Transverse colon (tissue), 4 donors: ENCODE measurements at regions not wholly inside any gene's neighbourhood (a gene's known extent, or its start where the extent isn't known, plus 50 kb on each side); places are given as distances from the start of the nearest gene placed in this dataset.

Experiments used
- DNase-seq: peaks from one replicate; pipeline ENCODE4 v3.0.0-alpha.2; 2019
- H3K27ac ChIP-seq, 4 donors: fragments of 200-600 bp; sonication (generic); 2 replicates each; pipeline ENCODE4 v1.5.1; 2016 to 2018; ENCODE audit warnings: inconsistent platforms in 4 of 4
- H3K27me3 ChIP-seq: fragments of 200-600 bp; sonication (generic); 2 replicates; pipeline ENCODE4 v1.5.1; 2017; ENCODE audit warnings: inconsistent platforms
- H3K36me3 ChIP-seq, 4 donors: fragments of 200-600 bp; sonication (generic); 2 replicates each; pipeline ENCODE4 v1.5.1; 2017 to 2019; ENCODE audit warnings: inconsistent platforms in 4 of 4
- H3K4me1 ChIP-seq, 4 donors: fragments of 200-600 bp; sonication (generic); 2 replicates each; pipeline ENCODE4 v1.5.1; 2017 to 2020; ENCODE audit warnings: inconsistent platforms in 4 of 4
- H3K4me3 ChIP-seq, 4 donors: fragments of 200-600 bp; sonication (generic); 1 replicate in 1 of 4; 2 replicates in 3 of 4; pipeline versions ENCODE4 v1.5.1 to v1.6.1; 2017 to 2019; ENCODE audit warnings: inconsistent platforms in 4 of 4
- H3K9me3 ChIP-seq, 2 donors: fragments of 200-600 bp; sonication (generic); 2 replicates each; pipeline ENCODE4 v1.5.1; 2017 to 2019; ENCODE audit warnings: inconsistent platforms in 2 of 2
- EP300 ChIP-seq: sonication (generic); formaldehyde crosslinking; IDR thresholded peaks from one replicate; pipeline ENCODE4 v1.6.1; 2017; ENCODE audit warnings: antibody characterized with exemption, low read depth
- POLR2A ChIP-seq: fragments of 450-650 bp; IDR thresholded peaks from one replicate; pipeline ENCODE4 v1.6.1; 2016; ENCODE audit warnings: antibody characterized with exemption, mild to moderate bottlenecking, moderate library complexity
- POLR2AphosphoS5 ChIP-seq, 3 donors: sonication (generic); formaldehyde crosslinking; IDR thresholded peaks; one replicate each; pipeline ENCODE4 v1.6.1; 2016; ENCODE audit warnings: antibody characterized with exemption in 3 of 3
- WGBS, 2 donors: methylation state at CpG; one replicate each; pipeline ENCODE4 v1.1.5; 2018; ENCODE audit warnings: low coverage in 1 of 2; 5-methylcytosine and 5-hydroxymethylcytosine counted together
- in situ Hi-C, 4 donors: fragments of 200-750 bp; cut with MboI; loops; one replicate each; pipeline versions ENCODE4 v1.15.0 to v1.15.1; 2017; ENCODE audit warnings: low sequenced_read_pairs in 3 of 4, low pct_ligation_motif_present in 1 of 4, low pct_unique_long_range_greater_than_20kb in 1 of 4
- intact Hi-C: fragments of 100-400 bp; cut with DNase I; formaldehyde crosslinking; loops from one replicate; pipeline ENCODE4 v1.15.1; 2023; ENCODE audit warnings: low total_unique reads
- TF ChIP-seq, protein P1 (sequence below), 5 experiments: fragments of 200-600 bp in 3 of 5; fragments of 450-650 bp in 2 of 5; sonication (generic) in 3 of 5; IDR thresholded peaks; 1 replicate in 2 of 5; 2 replicates in 3 of 5; pipeline ENCODE4 v1.5.1; 2016 to 2017; ENCODE audit warnings: antibody characterized with exemption in 5 of 5, inconsistent platforms in 3 of 5, mild to moderate bottlenecking in 2 of 5, moderate library complexity in 1 of 5

DNA sequence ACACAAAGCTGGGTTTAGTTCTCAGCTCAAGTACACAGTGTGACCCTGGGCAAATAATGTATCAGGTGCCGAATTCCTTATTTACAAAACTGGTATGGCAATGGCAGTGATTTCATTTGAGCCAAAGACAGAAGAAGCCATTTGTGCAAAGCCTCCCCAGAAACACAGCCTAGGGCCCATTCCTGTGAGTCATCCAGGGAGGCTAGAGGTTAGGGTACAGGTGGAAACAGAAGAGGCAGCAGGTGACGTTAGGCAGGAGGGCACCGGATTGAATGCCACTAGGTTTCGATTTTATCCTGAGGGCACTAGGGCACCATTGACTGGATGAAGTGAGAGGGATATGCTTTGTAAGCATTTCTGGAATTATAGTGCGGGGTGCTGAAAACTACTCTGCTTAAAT, 766.9 kb upstream of the NR2F2 start:
- H3K36me3 ChIP-seq, result no peaks in the 10 kb centered on the region
- 82% methylated on average over 5 of the region's 5 CpGs; no CpG with 5 or more reads in 1 of the 2 donors for WGBS, 2 donors
- no peak overlapping the region for H3K27ac ChIP-seq
- in situ Hi-C loops (no loop called here), intact Hi-C loops (no loop called here)
- H3K4me3 ChIP-seq, result no peak overlapping the region
- no peak for TF ChIP-seq EP300
- no peak for TF ChIP-seq POLR2A
- TF ChIP-seq, protein P1, sequence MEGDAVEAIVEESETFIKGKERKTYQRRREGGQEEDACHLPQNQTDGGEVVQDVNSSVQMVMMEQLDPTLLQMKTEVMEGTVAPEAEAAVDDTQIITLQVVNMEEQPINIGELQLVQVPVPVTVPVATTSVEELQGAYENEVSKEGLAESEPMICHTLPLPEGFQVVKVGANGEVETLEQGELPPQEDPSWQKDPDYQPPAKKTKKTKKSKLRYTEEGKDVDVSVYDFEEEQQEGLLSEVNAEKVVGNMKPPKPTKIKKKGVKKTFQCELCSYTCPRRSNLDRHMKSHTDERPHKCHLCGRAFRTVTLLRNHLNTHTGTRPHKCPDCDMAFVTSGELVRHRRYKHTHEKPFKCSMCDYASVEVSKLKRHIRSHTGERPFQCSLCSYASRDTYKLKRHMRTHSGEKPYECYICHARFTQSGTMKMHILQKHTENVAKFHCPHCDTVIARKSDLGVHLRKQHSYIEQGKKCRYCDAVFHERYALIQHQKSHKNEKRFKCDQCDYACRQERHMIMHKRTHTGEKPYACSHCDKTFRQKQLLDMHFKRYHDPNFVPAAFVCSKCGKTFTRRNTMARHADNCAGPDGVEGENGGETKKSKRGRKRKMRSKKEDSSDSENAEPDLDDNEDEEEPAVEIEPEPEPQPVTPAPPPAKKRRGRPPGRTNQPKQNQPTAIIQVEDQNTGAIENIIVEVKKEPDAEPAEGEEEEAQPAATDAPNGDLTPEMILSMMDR (IDR thresholded peaks at IDR 0.05), result no peak
- no peak for TF ChIP-seq POLR2AphosphoS5 (IDR thresholded peaks at IDR 0.05)
- DNase-seq, result no peak
- H3K27me3 ChIP-seq, result no peaks in the 10 kb centered on the region
- H3K4me1 ChIP-seq, result no peaks in the 10 kb centered on the region
- no peaks in the 10 kb centered on the region for H3K9me3 ChIP-seq

- WGBS, 2 donors, result 87 to 91% methylated on average over 8 of the region's 8 CpGs
- intact Hi-C loops, result no loop called here
- Histone ChIP-seq H3K27ac (no peak overlapping the region), H3K9me3 (no peaks in the 10 kb centered on the region), H3K36me3 (no peaks in the 10 kb centered on the region), H3K27me3 (no peaks in the 10 kb centered on the region), H3K4me3 (no peak overlapping the region), H3K4me1 (no peaks in the 10 kb centered on the region)
- no peak for DNase-seq
- in situ Hi-C loops, result no loop called here
- TF ChIP-seq, protein P1 (IDR thresholded peaks at IDR 0.05), result no peak
- no peak for TF ChIP-seq EP300
- TF ChIP-seq POLR2AphosphoS5 (IDR thresholded peaks at IDR 0.05), result no peak
- TF ChIP-seq POLR2A, result no peak
Observed at GRCh38 chr15:95565016-95565600, 765.4 kb upstream of the NR2F2 start.

DNA sequence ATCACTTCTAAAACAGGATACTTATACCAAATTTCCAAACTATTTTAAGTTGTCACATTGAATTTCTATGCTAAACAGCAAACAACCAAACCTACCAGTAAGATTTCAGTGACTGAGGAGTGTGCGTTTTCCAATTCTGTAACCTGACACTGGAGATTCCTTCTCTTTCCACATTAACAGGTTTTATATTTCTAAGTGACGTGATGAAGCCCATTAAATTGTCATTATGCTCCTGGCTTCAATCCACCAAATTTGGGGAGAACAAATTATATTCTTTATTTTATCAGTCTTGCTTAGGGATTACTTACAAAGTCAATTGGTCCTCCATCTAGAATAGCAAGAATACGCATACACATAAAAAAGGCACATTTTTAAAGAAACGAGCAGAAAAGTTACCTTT, 764.8 kb upstream of the NR2F2 start:
- H3K27ac ChIP-seq, result no peak overlapping the region
- intact Hi-C loops (no loop called here), in situ Hi-C loops (no loop called here)
- H3K4me3 ChIP-seq, result no peak overlapping the region
- 71 to 74% methylated on average over 4 of the region's 4 CpGs for WGBS, 2 donors
- no peaks in the 10 kb centered on the region for H3K27me3 ChIP-seq
- H3K9me3 ChIP-seq, result no peaks in the 10 kb centered on the region
- H3K36me3 ChIP-seq, result no peaks in the 10 kb centered on the region
- no peaks in the 10 kb centered on the region for H3K4me1 ChIP-seq
- TF ChIP-seq, protein P1 (IDR thresholded peaks at IDR 0.05), result no peak
- TF ChIP-seq EP300, result no peak
- no peak for TF ChIP-seq POLR2AphosphoS5 (IDR thresholded peaks at IDR 0.05)
- TF ChIP-seq POLR2A, result no peak
- no peak for DNase-seq

DNA sequence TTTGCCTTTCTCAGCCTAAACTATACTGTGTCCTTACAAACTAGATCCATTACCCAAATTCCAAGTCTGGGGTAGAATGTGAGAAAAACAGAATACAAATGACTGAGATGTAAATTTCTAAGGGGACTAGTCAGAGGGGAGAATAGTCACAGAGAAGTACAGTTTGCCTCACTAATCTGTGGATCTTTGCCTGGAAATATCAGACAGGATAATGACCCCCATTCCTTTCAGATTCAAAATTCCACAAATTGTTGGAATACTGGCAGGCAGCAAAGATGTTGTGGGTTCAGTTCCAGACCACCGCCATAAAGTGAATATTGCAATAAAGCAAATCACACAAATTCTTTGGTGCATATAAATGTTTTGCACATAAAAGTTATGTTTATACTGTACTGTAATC, 762.8 kb upstream of the NR2F2 start:
- no peaks in the 10 kb centered on the region for H3K36me3 ChIP-seq
- no peaks in the 10 kb centered on the region for H3K9me3 ChIP-seq
- no peaks in the 10 kb centered on the region for H3K4me1 ChIP-seq
- in situ Hi-C loops, result no loop called here
- H3K27ac ChIP-seq, result no peak overlapping the region
- intact Hi-C loops, result no loop called here
- H3K4me3 ChIP-seq, result no peak overlapping the region
- WGBS, 2 donors, result 68% methylated on average over 1 of the region's 1 CpG; no CpG with 5 or more reads in 1 of the 2 donors
- TF ChIP-seq EP300 (no peak), POLR2AphosphoS5 (IDR thresholded peaks at IDR 0.05) (no peak), POLR2A (no peak)
- TF ChIP-seq, protein P1 (IDR thresholded peaks at IDR 0.05), result no peak
- H3K27me3 ChIP-seq, result no peaks in the 10 kb centered on the region
- no peak for DNase-seq
